GM21529 (cell line): ENCODE measurements at regions not wholly inside any gene's neighbourhood (a gene's known extent, or its start where the extent isn't known, plus 50 kb on each side); places are given as distances from the start of the nearest gene placed in this dataset.

Experiments
- ATAC-seq: cut with Tn5 transposase; IDR thresholded peaks from one replicate; pipeline ENCODE4 v1.9.1; 2021; ENCODE audit not compliant: unreplicated experiment

DNA sequence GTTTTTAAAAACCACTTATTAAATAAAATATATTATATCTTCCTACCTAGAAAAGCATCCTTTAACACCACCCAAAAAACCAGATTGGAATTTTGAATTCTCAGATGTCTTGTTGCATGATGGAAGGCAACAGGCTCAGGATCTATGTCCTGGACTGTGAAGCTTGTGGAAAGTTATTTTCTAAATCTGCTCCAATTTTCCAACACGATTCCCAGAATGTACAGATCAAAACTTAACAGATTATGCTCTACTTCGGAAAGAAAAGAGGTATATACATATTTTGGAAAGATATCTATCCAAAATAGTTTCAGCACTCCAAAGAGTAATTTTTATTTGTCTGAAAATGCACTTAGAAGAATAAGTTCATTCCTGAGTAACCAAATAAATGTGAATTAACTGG, 291.7 kb upstream of the EMCN start:
- ATAC-seq = no peak

DNA sequence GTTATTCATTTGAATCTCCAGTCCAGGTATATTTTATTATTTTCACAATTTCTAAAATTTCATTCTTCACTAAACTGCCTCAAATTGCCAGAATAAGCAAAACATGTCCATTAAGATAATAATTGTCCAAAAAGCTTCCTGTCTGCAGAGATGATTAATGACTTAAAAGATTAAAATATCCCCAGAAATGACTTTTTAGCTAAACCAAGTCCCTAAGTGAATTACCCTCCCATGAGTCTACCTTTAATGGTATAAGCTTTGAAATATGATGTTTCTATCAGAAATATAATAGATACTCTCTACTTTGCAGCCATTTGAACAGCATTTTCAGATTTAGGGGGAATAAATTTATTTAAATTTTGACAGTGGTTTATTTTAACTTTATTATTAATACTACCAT, 289.2 kb upstream of the EMCN start:
- ATAC-seq = no peak

DNA sequence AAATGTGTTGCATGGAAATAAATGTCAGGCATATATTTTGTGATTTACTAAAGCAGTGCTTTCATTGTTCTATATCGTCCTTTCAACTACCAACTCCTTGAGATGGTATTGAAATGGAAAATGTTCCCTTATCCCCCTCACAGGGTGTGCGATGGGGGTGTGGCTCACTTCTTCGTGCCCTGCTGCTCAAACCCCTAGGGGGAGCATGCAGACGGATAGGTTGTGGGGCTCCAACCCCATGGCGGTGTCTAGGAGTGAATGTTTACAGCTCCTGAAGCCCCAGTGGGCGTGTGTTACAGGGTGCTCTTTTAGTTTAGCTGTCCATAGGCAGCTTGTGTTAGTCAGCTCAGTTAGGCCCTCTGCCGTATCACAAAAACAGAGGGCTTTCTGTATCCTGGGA, 287.7 kb upstream of the EMCN start:
- no peak for ATAC-seq

DNA sequence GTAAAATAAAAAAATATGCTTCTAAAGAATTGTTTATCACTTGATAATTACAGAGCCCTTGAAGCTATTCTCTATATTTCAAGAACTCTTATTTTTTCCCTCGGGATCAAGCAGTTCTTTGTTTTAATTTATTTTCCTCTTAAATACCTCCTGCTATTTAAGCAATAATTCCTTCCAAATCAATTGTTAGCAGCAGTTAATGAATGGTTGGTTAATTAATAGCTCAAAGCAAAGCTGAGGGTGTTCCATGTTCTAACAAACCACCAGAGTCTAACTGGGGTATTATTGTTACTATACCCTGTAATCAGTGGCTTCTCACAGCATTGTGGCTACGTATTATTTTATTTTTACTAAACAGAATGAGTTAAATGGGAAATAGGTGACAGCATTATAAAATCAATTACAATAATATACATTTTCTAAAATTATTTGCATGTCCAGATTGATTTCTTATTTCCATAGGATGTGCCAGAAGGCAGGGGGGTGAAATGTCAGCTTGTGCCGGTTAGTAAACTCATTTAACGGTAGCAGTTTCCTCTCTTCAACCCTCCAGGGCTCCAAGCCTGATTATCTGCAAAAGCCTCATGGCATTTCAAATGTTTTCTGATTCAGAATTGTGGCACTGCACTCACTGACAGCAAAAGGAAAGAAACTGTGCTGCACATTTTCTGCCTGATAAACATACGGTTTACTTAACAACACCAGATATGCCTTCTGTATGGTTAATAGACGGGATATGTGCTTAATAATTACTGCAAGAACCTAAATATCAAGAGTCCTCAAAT, 286.9 kb upstream of the EMCN start:
- ATAC-seq = no peak

DNA sequence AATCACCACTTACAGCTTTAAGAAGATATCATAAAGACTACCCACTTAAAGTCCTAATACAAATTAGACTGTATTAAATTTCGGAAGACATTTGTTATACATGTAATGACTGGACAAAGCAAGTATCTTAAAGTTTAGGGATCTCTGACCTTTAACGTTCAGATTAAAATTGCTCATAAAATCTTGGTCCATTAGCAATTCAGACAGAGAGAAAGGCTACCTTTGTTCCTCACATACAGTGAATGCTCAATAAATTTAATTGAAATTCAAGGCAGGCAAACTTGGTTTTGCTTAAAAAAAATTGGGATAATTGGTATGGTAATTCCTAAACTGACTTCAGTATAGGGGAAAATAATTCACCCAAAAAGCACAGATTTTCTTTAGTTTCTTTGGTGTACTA, 285.9 kb upstream of the EMCN start:
- ATAC-seq = no peak

DNA sequence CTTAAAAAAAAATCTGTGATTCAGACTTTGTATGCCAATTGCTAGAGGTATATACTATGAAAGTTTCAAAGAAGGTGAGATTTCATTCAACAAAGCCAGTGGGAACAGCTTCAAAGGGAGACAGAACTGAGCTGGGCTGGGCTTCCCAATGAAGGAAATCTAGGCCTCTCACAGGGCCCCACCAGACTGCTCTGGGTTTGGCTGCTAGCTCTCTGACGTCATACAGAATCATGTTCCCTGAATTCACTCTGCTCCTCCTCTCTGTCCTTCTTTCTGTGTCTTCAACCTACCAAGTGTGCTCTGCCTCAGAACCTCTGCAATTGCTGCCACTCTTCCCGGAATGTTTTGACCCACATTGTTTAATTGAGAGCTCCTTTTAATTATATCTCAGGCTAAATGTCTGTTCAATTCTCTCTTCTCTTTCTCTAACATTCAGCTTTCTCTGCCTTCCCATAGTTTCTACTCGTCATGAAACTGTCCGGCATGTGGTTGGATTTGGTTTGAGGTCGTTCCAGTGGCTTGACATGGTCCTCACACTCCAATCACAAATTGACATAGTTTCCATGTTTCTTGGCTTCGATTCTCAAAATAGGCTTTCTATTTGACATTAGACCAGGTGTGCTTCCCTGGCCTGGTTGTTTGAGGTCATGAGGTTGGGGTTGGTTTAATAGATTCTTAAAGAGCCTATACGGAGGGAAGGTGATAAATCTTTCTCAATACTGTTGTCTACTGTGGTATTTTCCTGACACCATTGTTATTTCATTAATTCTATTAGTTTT, 282.1 kb upstream of the EMCN start:
- no peak for ATAC-seq

DNA sequence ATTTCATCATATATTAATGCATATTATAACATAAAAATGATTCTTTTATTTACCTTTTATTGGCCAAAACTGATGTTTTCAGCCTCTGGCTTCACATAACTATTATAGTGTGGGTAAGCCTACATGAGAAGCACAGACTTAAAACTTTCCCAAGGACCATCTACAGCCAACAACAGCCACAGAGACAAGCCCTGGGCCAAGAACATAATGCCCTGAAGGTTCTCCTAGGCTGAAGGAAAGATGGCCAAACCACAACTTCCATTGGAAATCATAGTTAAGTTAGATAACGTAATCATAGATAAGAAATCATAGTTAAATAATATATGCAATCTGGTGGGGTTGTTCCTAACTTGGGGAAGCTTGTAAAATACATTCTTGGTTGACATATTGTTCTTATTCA, 280.0 kb upstream of the EMCN start:
- ATAC-seq = no peak

DNA sequence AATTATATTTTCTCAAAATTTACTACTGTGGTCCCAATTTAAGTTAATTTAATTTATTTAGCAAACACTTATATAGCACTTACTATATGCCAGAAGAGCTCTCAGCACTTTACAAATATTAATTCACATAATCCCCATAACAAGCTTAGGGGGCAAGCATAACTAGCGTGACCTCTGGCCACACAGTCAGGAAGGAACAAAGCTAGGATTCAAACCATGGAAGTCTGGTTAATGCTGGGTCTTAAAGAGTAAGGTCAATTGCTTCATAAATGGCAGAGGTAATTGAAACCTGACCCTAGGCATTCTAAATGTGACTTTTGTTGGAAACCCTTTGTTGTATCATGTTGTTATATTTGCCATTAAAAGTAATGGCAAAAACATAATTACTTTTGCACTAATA, 279.5 kb upstream of the EMCN start:
- ATAC-seq = no peak

DNA sequence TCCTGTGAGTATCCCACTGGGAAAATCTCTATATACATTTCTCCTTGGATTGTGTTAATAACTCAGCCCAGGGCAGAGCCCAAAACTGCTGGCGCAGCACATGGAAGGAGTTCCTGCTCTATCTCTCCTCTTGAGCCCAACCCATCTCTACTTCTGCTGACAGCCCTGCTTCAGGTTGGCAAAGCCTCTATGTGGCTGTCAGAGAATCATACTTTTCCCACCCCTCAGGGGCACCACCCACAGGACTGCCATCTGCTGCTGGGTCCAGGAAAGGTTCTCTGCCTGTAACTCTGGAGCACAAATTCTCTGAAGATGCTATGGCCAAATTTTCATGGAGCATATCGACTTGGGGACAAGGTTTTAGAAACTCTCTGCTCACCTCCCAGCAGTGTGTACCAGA, 278.5 kb upstream of the EMCN start:
- ATAC-seq = no peak

DNA sequence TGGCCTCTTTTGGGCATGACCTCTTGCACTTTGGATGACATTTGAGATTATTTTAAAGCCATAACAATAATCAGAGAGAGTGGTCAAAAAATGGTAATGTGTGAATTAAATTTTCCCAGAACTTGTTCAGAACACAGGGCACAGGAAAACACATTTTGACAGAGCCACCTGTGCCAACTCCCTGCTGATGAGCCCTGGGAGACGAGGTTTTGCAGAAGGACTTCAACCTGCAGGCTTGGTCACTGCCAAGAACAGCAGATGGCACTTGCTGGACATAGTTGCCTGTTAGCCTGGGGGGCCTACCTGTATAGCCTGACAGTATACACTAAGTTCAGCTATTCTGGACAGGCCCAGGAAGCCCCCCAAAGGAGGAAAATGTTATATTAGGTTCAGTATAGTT, 277.8 kb upstream of the EMCN start:
- ATAC-seq = no peak

DNA sequence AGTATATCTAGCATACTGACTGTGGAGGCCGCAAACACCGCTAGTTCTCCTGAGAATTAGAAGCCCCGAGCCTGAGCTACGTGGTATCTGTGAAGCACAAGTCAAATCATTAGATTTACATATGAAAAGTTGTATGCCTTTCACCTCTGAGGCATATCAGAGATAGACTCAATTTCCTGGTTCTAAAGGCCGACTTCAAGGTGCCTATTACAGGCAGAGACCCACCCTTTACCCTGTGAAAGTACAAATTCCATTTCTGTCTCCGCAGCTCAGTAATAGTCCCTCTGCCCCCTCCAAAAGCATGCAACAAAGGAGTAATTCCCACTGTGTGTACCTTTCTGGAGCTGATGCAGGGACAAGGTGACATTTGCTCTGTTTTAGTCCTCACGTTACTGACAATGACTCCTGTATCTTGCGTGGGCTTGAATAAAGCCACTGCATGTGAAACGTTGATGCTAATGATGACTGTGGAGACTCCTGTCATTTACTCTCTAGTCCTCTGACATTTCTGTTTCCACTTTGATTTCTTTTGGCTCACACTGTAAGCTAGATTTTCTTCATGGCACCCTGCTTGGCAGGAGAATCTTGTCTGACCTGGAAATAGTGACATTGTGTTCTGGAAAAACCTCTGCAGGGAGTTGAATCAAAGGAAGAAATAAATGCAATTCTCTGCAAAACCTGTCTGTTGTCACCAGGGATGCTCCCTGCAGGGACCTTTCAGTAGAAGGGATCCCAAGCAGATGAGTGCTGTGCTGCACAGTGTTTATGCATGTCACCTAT, 273.2 kb upstream of the EMCN start:
- no peak for ATAC-seq

DNA sequence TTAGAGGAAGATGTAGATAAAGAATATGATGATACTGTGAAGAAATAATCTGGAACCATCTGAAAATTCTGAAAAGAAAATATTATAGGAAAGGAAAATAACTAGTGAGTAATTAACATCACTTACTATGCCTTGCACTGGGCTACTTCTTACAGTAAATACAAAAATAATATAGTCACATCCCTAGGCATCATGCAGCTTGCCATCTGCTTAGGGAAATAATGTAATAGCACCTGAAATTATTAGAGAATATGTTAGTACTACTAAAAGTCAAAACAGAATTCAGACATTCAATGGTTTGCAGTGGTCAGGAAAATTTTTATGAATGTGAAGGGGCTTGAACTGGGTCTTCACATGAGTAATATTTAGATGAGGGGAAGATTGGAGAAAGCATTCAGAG, 272.2 kb upstream of the EMCN start:
- ATAC-seq = no peak

DNA sequence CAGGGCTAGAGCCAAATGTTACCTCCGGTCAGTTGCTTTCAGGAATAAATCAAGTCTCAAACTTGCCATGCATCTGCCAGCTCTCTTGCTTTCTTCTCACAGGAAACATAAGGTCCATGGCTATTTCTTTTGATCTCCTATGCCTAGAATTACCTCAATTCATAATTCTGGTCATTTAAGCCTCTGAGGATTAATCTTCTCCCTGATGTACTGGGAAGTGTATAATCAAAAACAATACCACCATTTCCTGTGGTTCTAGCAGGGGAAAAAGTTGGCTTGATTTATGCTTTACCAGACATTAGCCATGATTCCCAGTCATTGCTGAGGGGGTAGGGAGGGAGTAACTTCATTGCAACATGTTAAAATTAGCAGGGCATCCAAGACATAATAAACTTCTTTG, 268.7 kb upstream of the EMCN start:
- no peak for ATAC-seq

DNA sequence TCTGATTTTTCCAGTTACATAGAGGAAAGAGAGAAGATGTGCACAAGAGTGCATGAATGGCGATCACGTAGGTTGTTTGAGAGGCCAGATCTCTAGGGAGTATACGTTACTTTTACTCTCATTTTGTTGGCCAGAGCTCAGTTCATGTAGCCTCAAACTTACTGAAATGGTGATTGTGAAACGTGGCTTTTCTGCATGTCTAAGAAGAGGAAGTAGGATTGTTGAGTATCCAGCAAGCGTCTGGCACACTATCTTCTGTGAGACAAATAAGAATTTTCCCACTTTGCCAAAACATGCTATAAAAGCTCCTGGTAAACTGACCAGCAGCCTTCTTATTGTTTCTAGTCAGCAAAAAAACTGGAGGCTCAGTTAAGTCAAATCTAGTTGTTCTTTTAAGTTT, 264.5 kb upstream of the EMCN start:
- no peak for ATAC-seq

DNA sequence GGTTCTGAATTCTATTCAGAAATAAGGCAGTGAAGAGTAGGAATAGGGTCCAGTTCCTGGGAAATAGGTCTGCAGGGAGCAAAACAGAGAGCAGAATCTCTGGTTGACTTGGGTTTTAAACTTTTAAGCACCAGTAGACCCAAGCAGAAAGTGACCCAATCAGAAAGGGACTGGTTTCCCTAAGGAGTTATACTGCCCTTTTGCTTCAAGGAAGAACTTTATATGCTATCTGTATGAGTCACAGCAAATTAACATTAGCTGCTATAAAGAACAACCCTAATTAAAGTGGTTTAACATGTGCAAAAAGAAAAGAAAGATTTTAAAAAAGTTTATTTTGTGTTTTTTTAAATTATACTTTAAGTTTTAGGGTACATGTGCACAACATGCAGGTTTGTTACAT, 263.6 kb upstream of the EMCN start:
- no peak for ATAC-seq

DNA sequence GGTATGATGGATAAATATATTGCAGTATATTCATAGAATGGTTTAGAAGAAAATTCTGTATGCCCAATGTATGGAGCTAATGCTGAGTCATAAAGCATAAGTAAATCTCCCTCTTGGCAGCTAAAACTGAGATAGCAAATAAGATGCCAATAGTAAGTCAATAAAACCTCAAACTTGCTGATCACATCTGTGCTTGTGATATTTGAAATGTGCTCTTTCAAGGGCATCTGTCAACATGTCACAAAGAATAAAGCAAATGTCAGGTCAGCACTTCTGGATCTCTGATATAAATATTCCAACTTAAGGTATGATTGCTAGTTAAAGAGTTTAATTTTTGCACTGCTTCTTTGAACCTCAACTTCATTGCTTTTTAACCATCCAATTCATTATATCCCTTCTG, 262.3 kb upstream of the EMCN start:
- no peak for ATAC-seq

DNA sequence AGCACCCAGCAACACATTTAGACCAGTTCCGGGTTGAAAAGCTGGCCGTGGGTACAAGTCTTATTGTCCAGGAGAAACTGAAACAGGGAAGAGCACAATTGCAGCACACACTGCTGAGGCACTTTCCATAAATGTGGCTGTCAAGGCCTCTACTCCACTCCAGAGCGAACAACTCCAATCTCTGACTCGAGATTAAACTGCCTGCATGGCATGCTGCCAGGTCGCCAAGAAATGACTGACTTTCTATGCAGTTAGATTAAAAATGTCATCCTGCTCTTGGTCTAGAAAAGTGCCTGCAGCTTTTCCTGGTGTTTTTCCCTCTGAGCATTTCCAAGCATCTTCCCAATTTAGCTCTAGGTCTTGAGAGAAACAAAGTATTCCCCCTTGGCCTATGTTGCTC, 260.6 kb upstream of the EMCN start:
- ATAC-seq = no peak

DNA sequence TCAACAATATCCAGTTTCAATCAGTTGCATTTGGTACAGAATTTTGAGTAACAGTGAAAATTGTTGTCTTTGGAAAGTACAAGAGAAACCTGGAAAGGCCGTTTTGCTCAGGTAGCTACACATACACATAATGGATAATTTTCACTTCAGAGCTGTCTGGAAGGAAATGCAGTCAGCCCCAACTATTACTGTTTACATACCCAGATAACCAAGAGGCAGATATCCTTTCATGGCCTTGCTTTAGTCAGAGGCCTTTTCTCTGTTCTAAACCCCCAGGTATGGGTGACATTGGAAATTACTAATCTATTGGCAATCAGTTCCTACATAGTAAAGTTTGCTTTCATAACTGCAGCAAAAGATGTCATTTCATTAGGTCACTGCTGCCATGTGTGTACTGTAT, 244.9 kb upstream of the EMCN start:
- ATAC-seq = no peak

DNA sequence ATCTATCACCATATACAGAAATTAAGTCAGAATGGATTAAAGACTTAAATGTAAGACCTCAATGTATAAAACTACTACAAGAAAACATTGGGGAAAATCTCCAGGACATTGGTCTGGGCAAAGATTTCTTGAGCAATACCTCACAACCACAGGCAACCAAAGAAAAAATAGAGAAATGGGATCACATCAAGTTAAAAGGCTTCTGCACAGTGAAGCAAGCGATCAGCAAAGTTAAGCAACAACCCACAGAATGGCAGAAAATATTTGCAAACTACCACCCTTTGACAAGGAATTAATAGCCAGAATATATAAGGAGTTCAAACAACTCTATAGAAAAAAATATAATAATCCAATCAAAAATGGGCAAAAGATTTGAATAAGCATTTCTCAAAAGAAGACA, 236.9 kb upstream of the EMCN start:
- no peak for ATAC-seq

DNA sequence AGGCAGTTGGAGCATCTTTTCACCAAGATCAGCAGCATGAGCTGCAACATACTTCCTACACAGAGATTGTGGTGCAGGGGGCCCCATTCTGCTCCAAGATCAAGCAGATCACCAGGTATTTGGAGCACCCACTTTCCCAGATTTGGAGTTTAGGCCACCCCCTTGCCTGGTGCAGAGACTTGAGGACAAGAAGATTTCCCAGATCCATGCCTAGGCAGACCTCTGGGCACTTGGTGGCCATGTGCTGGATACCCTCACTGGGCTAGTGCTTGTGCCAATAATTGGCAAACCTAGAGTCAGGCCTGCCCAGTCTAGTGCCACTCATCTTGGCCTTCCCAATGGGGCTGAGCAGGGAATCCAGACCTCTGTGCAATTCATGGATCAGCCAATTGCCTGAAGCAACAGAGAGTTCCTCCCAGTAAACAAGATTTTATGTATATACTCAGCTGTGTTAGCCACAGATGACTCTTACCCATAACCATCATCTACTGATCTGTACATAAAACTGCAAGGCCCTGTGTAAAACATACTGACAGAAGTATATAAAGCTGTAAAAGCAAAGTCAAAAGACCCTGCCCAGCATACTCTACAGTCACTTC, 228.4 kb upstream of the EMCN start:
- no peak for ATAC-seq

DNA sequence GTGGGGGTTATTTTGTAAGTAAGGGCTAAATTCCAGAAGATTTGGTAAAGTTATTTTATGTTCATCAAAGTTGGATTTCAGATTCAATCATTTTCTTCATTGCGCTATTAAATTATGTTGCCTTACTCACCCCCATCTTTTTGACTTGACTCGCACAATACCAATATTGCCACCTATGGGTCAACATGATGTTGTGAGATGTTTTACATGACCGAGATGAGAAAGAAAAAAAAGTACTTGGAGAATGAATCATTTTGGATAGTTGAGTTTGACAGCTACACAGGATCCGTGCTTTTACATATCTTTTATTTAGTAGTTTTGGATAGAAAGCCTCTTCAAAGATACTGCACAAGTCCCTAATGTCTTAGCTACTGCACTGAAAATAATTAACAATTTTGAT, 224.2 kb upstream of the EMCN start:
- no peak for ATAC-seq

DNA sequence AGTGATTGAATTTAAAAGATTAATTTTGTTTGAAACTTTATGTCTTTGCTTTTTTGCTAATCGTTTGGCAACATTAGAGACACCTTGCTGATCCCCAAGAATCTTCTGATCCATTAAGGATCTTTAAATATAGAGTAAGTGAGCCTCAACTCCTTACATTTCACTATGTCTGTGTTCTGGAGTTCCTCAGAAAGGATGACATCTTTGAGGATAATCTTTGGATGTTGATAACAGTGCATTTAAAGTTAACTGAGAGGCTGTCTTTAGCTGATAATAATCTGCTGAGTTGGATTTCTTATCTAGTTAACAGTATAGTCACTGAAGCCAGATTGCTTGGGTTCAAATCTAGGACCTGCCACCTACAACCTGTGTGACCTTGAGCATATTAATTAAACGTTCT, 221.6 kb upstream of the EMCN start:
- ATAC-seq = no peak
